ENCODE measurements at regions not wholly inside any gene's neighbourhood (a gene's known extent, or its start where the extent isn't known, plus 50 kb on each side); places are given as distances from the start of the nearest gene placed in this dataset.

DNA sequence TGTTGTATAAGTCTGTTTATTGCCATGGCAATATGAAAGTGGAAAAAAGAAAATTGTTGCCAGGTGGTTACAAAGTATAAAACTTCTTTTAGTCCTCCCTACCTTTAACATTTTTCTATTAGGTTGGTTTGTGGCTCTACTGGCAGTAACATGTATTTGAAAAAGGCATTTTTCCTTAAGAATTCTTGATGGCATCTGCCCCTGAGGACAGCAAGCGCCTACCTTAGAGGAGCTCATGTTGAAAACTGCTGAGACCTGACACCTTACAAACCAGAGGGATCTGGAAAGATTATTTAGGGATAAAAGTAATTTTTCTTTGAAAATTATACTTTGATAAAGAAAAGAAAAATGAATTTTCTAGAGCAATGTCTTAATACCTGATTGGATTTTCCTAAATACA is 208.1 kb downstream of the CAVIN4 start:
- no peak for TF ChIP-seq POLR2AphosphoS5 (IDR thresholded peaks at IDR 0.05; ENCODE audit: low read depth, low read length)
- TF ChIP-seq, protein P1, sequence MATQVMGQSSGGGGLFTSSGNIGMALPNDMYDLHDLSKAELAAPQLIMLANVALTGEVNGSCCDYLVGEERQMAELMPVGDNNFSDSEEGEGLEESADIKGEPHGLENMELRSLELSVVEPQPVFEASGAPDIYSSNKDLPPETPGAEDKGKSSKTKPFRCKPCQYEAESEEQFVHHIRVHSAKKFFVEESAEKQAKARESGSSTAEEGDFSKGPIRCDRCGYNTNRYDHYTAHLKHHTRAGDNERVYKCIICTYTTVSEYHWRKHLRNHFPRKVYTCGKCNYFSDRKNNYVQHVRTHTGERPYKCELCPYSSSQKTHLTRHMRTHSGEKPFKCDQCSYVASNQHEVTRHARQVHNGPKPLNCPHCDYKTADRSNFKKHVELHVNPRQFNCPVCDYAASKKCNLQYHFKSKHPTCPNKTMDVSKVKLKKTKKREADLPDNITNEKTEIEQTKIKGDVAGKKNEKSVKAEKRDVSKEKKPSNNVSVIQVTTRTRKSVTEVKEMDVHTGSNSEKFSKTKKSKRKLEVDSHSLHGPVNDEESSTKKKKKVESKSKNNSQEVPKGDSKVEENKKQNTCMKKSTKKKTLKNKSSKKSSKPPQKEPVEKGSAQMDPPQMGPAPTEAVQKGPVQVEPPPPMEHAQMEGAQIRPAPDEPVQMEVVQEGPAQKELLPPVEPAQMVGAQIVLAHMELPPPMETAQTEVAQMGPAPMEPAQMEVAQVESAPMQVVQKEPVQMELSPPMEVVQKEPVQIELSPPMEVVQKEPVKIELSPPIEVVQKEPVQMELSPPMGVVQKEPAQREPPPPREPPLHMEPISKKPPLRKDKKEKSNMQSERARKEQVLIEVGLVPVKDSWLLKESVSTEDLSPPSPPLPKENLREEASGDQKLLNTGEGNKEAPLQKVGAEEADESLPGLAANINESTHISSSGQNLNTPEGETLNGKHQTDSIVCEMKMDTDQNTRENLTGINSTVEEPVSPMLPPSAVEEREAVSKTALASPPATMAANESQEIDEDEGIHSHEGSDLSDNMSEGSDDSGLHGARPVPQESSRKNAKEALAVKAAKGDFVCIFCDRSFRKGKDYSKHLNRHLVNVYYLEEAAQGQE (IDR thresholded peaks at IDR 0.05; ENCODE audit: insufficient read depth in 1 of 2, low read depth in 2 of 2, low read length in 2 of 2), result no peak
- TF ChIP-seq TAF1 (IDR thresholded peaks at IDR 0.05; ENCODE audit: borderline replicate concordance, insufficient read depth, low read length), result no peak
- no peak for TF ChIP-seq FOXP2 (optimal IDR thresholded peaks at IDR 0.05; ENCODE audit: borderline replicate concordance, extremely low read depth, extremely low read length, insufficient read depth)
- no peak for TF ChIP-seq SIN3A (IDR thresholded peaks at IDR 0.05; ENCODE audit: borderline replicate concordance, insufficient read depth, low read length)

GRCh38 chr9:100794738-100795269 is 216.9 kb downstream of the CAVIN4 start:
- TF ChIP-seq SIN3A (IDR thresholded peaks at IDR 0.05; ENCODE audit: borderline replicate concordance, insufficient read depth, low read length) (no peak), TAF1 (IDR thresholded peaks at IDR 0.05; ENCODE audit: borderline replicate concordance, insufficient read depth, low read length) (no peak), POLR2AphosphoS5 (IDR thresholded peaks at IDR 0.05; ENCODE audit: low read depth, low read length) (no peak), FOXP2 (optimal IDR thresholded peaks at IDR 0.05; ENCODE audit: borderline replicate concordance, extremely low read depth, extremely low read length, insufficient read depth) (no peak)
- TF ChIP-seq, protein P1 (IDR thresholded peaks at IDR 0.05; ENCODE audit: insufficient read depth in 1 of 2, low read depth in 2 of 2, low read length in 2 of 2), result no peak

- TF ChIP-seq FOXP2 (optimal IDR thresholded peaks at IDR 0.05; ENCODE audit: borderline replicate concordance, extremely low read depth, extremely low read length, insufficient read depth) (no peak), POLR2AphosphoS5 (IDR thresholded peaks at IDR 0.05; ENCODE audit: low read depth, low read length) (no peak), SIN3A (IDR thresholded peaks at IDR 0.05; ENCODE audit: borderline replicate concordance, insufficient read depth, low read length) (no peak), TAF1 (IDR thresholded peaks at IDR 0.05; ENCODE audit: borderline replicate concordance, insufficient read depth, low read length) (no peak)
- TF ChIP-seq, protein P1 (IDR thresholded peaks at IDR 0.05; ENCODE audit: insufficient read depth in 1 of 2, low read depth in 2 of 2, low read length in 2 of 2), result no peak
Observed at GRCh38 chr9:100803956-100804355, 224.6 kb upstream of the PLPPR1 start.

GRCh38 chr9:100811643-100812042 is 216.9 kb upstream of the PLPPR1 start:
- TF ChIP-seq, protein P1 (IDR thresholded peaks at IDR 0.05; ENCODE audit: insufficient read depth in 1 of 2, low read depth in 2 of 2, low read length in 2 of 2), result no peak
- no peak for TF ChIP-seq FOXP2 (optimal IDR thresholded peaks at IDR 0.05; ENCODE audit: borderline replicate concordance, extremely low read depth, extremely low read length, insufficient read depth)
- TF ChIP-seq POLR2AphosphoS5 (IDR thresholded peaks at IDR 0.05; ENCODE audit: low read depth, low read length), result no peak
- TF ChIP-seq SIN3A (IDR thresholded peaks at IDR 0.05; ENCODE audit: borderline replicate concordance, insufficient read depth, low read length), result no peak
- no peak for TF ChIP-seq TAF1 (IDR thresholded peaks at IDR 0.05; ENCODE audit: borderline replicate concordance, insufficient read depth, low read length)
